Esophagus muscularis mucosa (tissue), 4 donors: ENCODE measurements at regions not wholly inside any gene's neighbourhood (a gene's known extent, or its start where the extent isn't known, plus 50 kb on each side); places are given as distances from the start of the nearest gene placed in this dataset.

ENCODE experiments used
- CTCF ChIP-seq, 3 experiments: fragments of 200-600 bp in 2 of 3; fragments of 450-650 bp in 1 of 3; sonication (generic) in 2 of 3; IDR thresholded peaks; one replicate each; pipeline ENCODE4 v1.5.1; 2017 to 2019; ENCODE audit warnings: antibody characterized with exemption in 3 of 3, mild to moderate bottlenecking in 2 of 3, moderate library complexity in 1 of 3
- EP300 ChIP-seq: sonication (generic); formaldehyde crosslinking; IDR thresholded peaks from one replicate; pipeline ENCODE4 v1.6.1; 2017; ENCODE audit warnings: antibody characterized with exemption
- POLR2A ChIP-seq: fragments of 450-650 bp; IDR thresholded peaks from one replicate; pipeline ENCODE4 v1.6.1; 2017; ENCODE audit warnings: antibody characterized with exemption, moderate library complexity, mild to moderate bottlenecking, low read depth

- TF ChIP-seq CTCF (IDR thresholded peaks at IDR 0.05) = no peak
- no peak for TF ChIP-seq POLR2A
- no peak for TF ChIP-seq EP300
Observed at GRCh38 chr10:78899996-78900714, 168.6 kb upstream of the ZMIZ1 start.
